ENCODE measurements at regions not wholly inside any gene's neighbourhood (a gene's known extent, or its start where the extent isn't known, plus 50 kb on each side); places are given as distances from the start of the nearest gene placed in this dataset.

DNA sequence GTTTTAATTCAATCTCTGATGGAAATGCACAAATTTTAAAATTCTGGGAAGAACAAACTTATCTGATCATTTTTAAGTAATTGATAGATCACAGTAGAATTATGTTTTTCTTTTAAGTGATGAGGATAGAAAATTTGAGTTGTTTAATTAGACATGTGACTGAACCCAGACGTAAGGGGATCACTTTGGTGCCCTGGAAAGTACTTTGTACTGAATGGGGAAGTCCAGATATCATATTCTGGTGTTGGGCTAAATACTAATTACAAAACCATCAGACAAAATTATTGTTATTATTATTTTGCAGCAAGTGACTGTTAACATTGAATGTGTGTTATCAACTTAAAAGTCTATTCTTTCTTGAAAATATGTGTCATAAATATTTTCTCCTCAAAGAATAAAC, 994.6 kb downstream of the TSN start:
- TF ChIP-seq, protein P1, sequence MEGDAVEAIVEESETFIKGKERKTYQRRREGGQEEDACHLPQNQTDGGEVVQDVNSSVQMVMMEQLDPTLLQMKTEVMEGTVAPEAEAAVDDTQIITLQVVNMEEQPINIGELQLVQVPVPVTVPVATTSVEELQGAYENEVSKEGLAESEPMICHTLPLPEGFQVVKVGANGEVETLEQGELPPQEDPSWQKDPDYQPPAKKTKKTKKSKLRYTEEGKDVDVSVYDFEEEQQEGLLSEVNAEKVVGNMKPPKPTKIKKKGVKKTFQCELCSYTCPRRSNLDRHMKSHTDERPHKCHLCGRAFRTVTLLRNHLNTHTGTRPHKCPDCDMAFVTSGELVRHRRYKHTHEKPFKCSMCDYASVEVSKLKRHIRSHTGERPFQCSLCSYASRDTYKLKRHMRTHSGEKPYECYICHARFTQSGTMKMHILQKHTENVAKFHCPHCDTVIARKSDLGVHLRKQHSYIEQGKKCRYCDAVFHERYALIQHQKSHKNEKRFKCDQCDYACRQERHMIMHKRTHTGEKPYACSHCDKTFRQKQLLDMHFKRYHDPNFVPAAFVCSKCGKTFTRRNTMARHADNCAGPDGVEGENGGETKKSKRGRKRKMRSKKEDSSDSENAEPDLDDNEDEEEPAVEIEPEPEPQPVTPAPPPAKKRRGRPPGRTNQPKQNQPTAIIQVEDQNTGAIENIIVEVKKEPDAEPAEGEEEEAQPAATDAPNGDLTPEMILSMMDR (IDR thresholded peaks at IDR 0.05; ENCODE audit: unreplicated experiment) = no peak
- no peak for DNase-seq (ENCODE audit: low spot score, unreplicated experiment)
- Mint-ChIP-seq H3K4me3 (ENCODE audit: low read depth) (no peak overlapping the region), H3K27me3 (no peaks in the 10 kb centered on the region), H3K36me3 (ENCODE audit: insufficient read depth) (no peaks in the 10 kb centered on the region), H3K9me3 (ENCODE audit: low read depth) (peaks cover 4% of the 10 kb centered on the region), H3K4me1 (ENCODE audit: low read depth) (peaks cover 18% of the 10 kb centered on the region), H3K27ac (no peak overlapping the region)

- no peaks in the 10 kb centered on the region for H3K27me3 Mint-ChIP-seq
- DNase-seq (ENCODE audit: low spot score, unreplicated experiment) = no peak
- H3K27ac Mint-ChIP-seq = no peak overlapping the region
- no peak overlapping the region for H3K4me3 Mint-ChIP-seq (ENCODE audit: low read depth)
- H3K4me1 Mint-ChIP-seq (ENCODE audit: low read depth) = peaks cover 18% of the 10 kb centered on the region
- no peaks in the 10 kb centered on the region for H3K36me3 Mint-ChIP-seq (ENCODE audit: insufficient read depth)
- TF ChIP-seq, protein P1 (IDR thresholded peaks at IDR 0.05; ENCODE audit: unreplicated experiment) = no peak
- peaks cover 4% of the 10 kb centered on the region for H3K9me3 Mint-ChIP-seq (ENCODE audit: low read depth)
Measured at GRCh38 chr2:122750808-122751207, 995.4 kb downstream of the TSN start.

DNA sequence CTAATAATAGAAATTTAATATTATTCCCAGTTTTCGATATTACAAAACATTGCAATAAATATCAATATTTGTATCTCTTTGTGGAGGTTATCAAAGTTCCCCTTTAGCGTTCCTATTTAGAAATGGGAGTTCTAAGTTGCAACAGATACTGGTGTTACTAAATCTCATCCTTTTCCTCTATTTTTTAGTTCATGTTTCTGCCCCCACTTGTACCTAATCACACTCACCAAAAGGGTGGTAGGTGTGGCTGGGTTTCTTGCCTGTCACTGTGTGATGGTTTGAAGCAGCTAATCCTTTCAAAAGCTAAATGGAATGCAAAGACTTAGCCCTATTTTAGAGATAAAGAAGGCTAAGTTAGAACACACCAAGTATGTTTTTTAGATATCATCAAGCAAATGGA, 997.9 kb downstream of the TSN start:
- H3K27me3 Mint-ChIP-seq = no peaks in the 10 kb centered on the region
- H3K4me3 Mint-ChIP-seq (ENCODE audit: low read depth) = no peak overlapping the region
- no peak for DNase-seq (ENCODE audit: low spot score, unreplicated experiment)
- no peaks in the 10 kb centered on the region for H3K9me3 Mint-ChIP-seq (ENCODE audit: low read depth)
- H3K36me3 Mint-ChIP-seq (ENCODE audit: insufficient read depth) = no peaks in the 10 kb centered on the region
- peaks cover 10% of the 10 kb centered on the region for H3K4me1 Mint-ChIP-seq (ENCODE audit: low read depth)
- TF ChIP-seq, protein P1 (IDR thresholded peaks at IDR 0.05; ENCODE audit: unreplicated experiment) = no peak
- no peak overlapping the region for H3K27ac Mint-ChIP-seq

DNA sequence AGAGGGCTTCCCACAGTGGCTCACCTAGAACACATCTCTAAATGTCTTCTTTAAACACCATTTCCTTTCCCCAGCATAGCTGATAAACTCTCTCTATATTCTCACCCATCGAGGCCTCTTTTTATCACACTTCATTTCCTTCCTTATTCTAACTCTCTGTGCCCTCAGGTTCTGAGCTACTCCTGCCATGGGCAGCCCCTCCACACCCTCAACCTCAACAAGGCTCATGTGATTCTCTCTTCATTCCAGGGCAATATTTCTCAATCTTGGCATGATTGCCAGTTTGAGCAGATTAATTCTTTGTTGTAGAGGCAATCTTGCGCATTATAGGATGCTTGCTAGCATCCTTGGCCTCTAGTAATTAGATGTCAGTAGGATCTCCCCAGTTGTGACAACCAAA, 999.1 kb downstream of the TSN start:
- Mint-ChIP-seq H3K27ac (no peak overlapping the region), H3K4me3 (ENCODE audit: low read depth) (no peak overlapping the region), H3K9me3 (ENCODE audit: low read depth) (no peaks in the 10 kb centered on the region), H3K27me3 (no peaks in the 10 kb centered on the region), H3K4me1 (ENCODE audit: low read depth) (no peaks in the 10 kb centered on the region), H3K36me3 (ENCODE audit: insufficient read depth) (no peaks in the 10 kb centered on the region)
- TF ChIP-seq, protein P1 (IDR thresholded peaks at IDR 0.05; ENCODE audit: unreplicated experiment) = no peak
- DNase-seq (ENCODE audit: low spot score, unreplicated experiment) = no peak

DNA sequence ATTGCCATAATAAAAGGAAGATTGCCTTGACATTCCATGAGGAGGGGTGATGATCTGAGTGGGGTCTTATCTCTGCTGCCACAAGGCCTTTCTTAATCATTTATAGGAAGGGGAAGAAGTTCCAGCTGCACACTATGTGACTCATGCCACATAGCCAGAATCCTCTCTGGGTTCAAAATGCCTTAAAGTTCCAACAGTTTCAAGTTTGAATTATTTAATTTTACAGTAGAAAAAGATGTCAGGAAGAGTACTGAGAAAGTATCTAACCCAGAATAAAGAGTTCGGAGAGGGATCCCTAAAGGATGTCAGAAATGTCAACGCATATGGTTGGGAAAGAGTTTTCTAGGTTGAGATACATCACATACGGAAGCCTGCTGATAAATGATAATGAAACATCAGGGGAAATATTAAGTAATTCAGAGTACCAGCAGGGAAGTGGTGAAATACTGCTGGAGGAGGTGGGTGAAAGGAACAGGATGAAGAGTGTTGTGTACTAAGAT, 999.9 kb downstream of the TSN start:
- no peaks in the 10 kb centered on the region for H3K36me3 Mint-ChIP-seq (ENCODE audit: insufficient read depth)
- no peaks in the 10 kb centered on the region for H3K4me1 Mint-ChIP-seq (ENCODE audit: low read depth)
- H3K4me3 Mint-ChIP-seq (ENCODE audit: low read depth) = no peak overlapping the region
- H3K27ac Mint-ChIP-seq = no peak overlapping the region
- TF ChIP-seq, protein P1 (IDR thresholded peaks at IDR 0.05; ENCODE audit: unreplicated experiment) = no peak
- no peaks in the 10 kb centered on the region for H3K9me3 Mint-ChIP-seq (ENCODE audit: low read depth)
- no peak for DNase-seq (ENCODE audit: low spot score, unreplicated experiment)
- no peaks in the 10 kb centered on the region for H3K27me3 Mint-ChIP-seq
